Activated T-helper 2 cell treated with anti-CD3 and anti-CD28 coated beads, Interferon-gamma antibody, Interleukin-2, Interleukin-4, amounts not matched to agents 10 μg/mL and 5 μg/mL and 100 μg/mL, durations not matched to agents 14 hours and 24 hours and 36 hours (primary cell): ENCODE measurements at regions not wholly inside any gene's neighbourhood (a gene's known extent, or its start where the extent isn't known, plus 50 kb on each side); places are given as distances from the start of the nearest gene placed in this dataset.

Experiments
- DNase-seq: peaks from one replicate; pipeline ENCODE4 v3.0.0; 2021; ENCODE audit warnings: low spot score
- H3K27ac Mint-ChIP-seq: one replicate; pipeline ENCODE4 v1.8.0; 2021; ENCODE audit warnings: mixed read lengths
- H3K27me3 Mint-ChIP-seq: one replicate; pipeline ENCODE4 v1.8.0; 2021; ENCODE audit warnings: low read depth, mixed read lengths
- H3K36me3 Mint-ChIP-seq: one replicate; pipeline ENCODE4 v1.8.0; 2021; ENCODE audit warnings: low read depth, mixed read lengths
- H3K4me1 Mint-ChIP-seq: one replicate; pipeline ENCODE4 v1.8.0; 2021; ENCODE audit warnings: low read depth, mixed read lengths
- H3K4me3 Mint-ChIP-seq: one replicate; pipeline ENCODE4 v1.8.0; 2021; ENCODE audit warnings: low read depth, mild to moderate bottlenecking, moderate library complexity, mixed read lengths
- H3K9me3 Mint-ChIP-seq: one replicate; pipeline ENCODE4 v1.8.0; 2021; ENCODE audit warnings: mixed read lengths
- intact Hi-C: fragments of 100-400 bp; cut with micrococcal nuclease; formaldehyde crosslinking; loops from one replicate; pipeline ENCODE4 v1.15.1; 2023

GRCh38 chr6:99093456-99094190 lies 145.9 kb upstream of the FBXL4 start:
- intact Hi-C loops, result no loop called here
- peaks cover 9% of the 10 kb centered on the region for H3K4me1 Mint-ChIP-seq
- no peaks in the 10 kb centered on the region for H3K9me3 Mint-ChIP-seq
- DNase-seq, result no peak
- no peaks in the 10 kb centered on the region for H3K36me3 Mint-ChIP-seq
- peaks cover 42% of the 10 kb centered on the region for H3K27me3 Mint-ChIP-seq
- H3K27ac Mint-ChIP-seq, result no peak overlapping the region
- no peak overlapping the region for H3K4me3 Mint-ChIP-seq

- no peaks in the 10 kb centered on the region for H3K9me3 Mint-ChIP-seq
- intact Hi-C loops, result no loop called here
- H3K27me3 Mint-ChIP-seq, result peaks cover 45% of the 10 kb centered on the region
- H3K27ac Mint-ChIP-seq, result no peak overlapping the region
- H3K36me3 Mint-ChIP-seq, result no peaks in the 10 kb centered on the region
- H3K4me1 Mint-ChIP-seq, result peaks cover 9% of the 10 kb centered on the region
- no peak overlapping the region for H3K4me3 Mint-ChIP-seq
- DNase-seq, result no peak
These were observed 144.7 kb upstream of the FBXL4 start for GRCh38 chr6:99092461-99092860.

- Mint-ChIP-seq H3K36me3 (no peaks in the 10 kb centered on the region), H3K4me3 (no peak overlapping the region), H3K27ac (no peak overlapping the region), H3K9me3 (no peaks in the 10 kb centered on the region), H3K4me1 (peaks cover 9% of the 10 kb centered on the region), H3K27me3 (peaks cover 45% of the 10 kb centered on the region)
- intact Hi-C loops, result no loop called here
- no peak for DNase-seq
These were observed 144.2 kb upstream of the FBXL4 start for GRCh38 chr6:99091985-99092384.

GRCh38 chr6:99080191-99080590 lies 132.4 kb upstream of the FBXL4 start:
- H3K4me3 Mint-ChIP-seq, result no peak overlapping the region
- peaks cover 4% of the 10 kb centered on the region for H3K27me3 Mint-ChIP-seq
- H3K36me3 Mint-ChIP-seq, result no peaks in the 10 kb centered on the region
- H3K9me3 Mint-ChIP-seq, result no peaks in the 10 kb centered on the region
- intact Hi-C loops, result no loop called here
- H3K4me1 Mint-ChIP-seq, result no peaks in the 10 kb centered on the region
- no peak for DNase-seq
- H3K27ac Mint-ChIP-seq, result no peak overlapping the region

GRCh38 chr6:99079058-99079457 lies 131.3 kb upstream of the FBXL4 start:
- H3K27me3 Mint-ChIP-seq, result peaks cover 8% of the 10 kb centered on the region
- intact Hi-C loops, result no loop called here
- H3K9me3 Mint-ChIP-seq, result no peaks in the 10 kb centered on the region
- H3K36me3 Mint-ChIP-seq, result no peaks in the 10 kb centered on the region
- no peak overlapping the region for H3K27ac Mint-ChIP-seq
- DNase-seq, result no peak
- no peak overlapping the region for H3K4me3 Mint-ChIP-seq
- H3K4me1 Mint-ChIP-seq, result no peaks in the 10 kb centered on the region

GRCh38 chr6:99073223-99073622 lies 125.5 kb upstream of the FBXL4 start:
- intact Hi-C loops, result no loop called here
- Mint-ChIP-seq H3K4me3 (no peak overlapping the region), H3K27me3 (peaks cover 7% of the 10 kb centered on the region), H3K27ac (no peak overlapping the region), H3K9me3 (no peaks in the 10 kb centered on the region), H3K4me1 (no peaks in the 10 kb centered on the region), H3K36me3 (no peaks in the 10 kb centered on the region)
- DNase-seq, result no peak

GRCh38 chr6:99066044-99066443 lies 118.3 kb upstream of the FBXL4 start:
- H3K27me3 Mint-ChIP-seq, result peaks cover 3% of the 10 kb centered on the region
- no peak overlapping the region for H3K4me3 Mint-ChIP-seq
- intact Hi-C loops, result no loop called here
- no peak overlapping the region for H3K27ac Mint-ChIP-seq
- DNase-seq, result no peak
- no peaks in the 10 kb centered on the region for H3K9me3 Mint-ChIP-seq
- H3K4me1 Mint-ChIP-seq, result no peaks in the 10 kb centered on the region
- no peaks in the 10 kb centered on the region for H3K36me3 Mint-ChIP-seq

- Mint-ChIP-seq H3K27me3 (peaks cover 3% of the 10 kb centered on the region), H3K4me1 (no peaks in the 10 kb centered on the region), H3K9me3 (no peaks in the 10 kb centered on the region), H3K36me3 (no peaks in the 10 kb centered on the region), H3K4me3 (no peak overlapping the region), H3K27ac (no peak overlapping the region)
- intact Hi-C loops, result no loop called here
- DNase-seq, result no peak
These were observed 117.1 kb upstream of the FBXL4 start for GRCh38 chr6:99064834-99065233.

GRCh38 chr6:99036672-99037071 lies 88.9 kb upstream of the FBXL4 start:
- DNase-seq, result no peak
- Mint-ChIP-seq H3K27ac (no peak overlapping the region), H3K4me3 (no peak overlapping the region), H3K9me3 (no peaks in the 10 kb centered on the region), H3K27me3 (no peaks in the 10 kb centered on the region), H3K36me3 (no peaks in the 10 kb centered on the region), H3K4me1 (no peaks in the 10 kb centered on the region)
- intact Hi-C loops, result no loop called here

GRCh38 chr6:99032396-99032795 lies 84.7 kb upstream of the FBXL4 start:
- intact Hi-C loops, result no loop called here
- no peaks in the 10 kb centered on the region for H3K9me3 Mint-ChIP-seq
- no peak overlapping the region for H3K27ac Mint-ChIP-seq
- no peak for DNase-seq
- H3K36me3 Mint-ChIP-seq, result no peaks in the 10 kb centered on the region
- H3K4me3 Mint-ChIP-seq, result no peak overlapping the region
- H3K27me3 Mint-ChIP-seq, result no peaks in the 10 kb centered on the region
- no peaks in the 10 kb centered on the region for H3K4me1 Mint-ChIP-seq

GRCh38 chr6:99031957-99032356 lies 84.2 kb upstream of the FBXL4 start:
- H3K36me3 Mint-ChIP-seq, result no peaks in the 10 kb centered on the region
- H3K4me1 Mint-ChIP-seq, result no peaks in the 10 kb centered on the region
- no peaks in the 10 kb centered on the region for H3K27me3 Mint-ChIP-seq
- DNase-seq, result no peak
- H3K27ac Mint-ChIP-seq, result no peak overlapping the region
- H3K4me3 Mint-ChIP-seq, result no peak overlapping the region
- H3K9me3 Mint-ChIP-seq, result peaks cover under 1% of the 10 kb centered on the region
- intact Hi-C loops, result no loop called here

GRCh38 chr6:99030915-99031314 lies 83.2 kb upstream of the FBXL4 start:
- intact Hi-C loops, result no loop called here
- no peaks in the 10 kb centered on the region for H3K4me1 Mint-ChIP-seq
- H3K4me3 Mint-ChIP-seq, result no peak overlapping the region
- no peak for DNase-seq
- peaks cover 11% of the 10 kb centered on the region for H3K9me3 Mint-ChIP-seq
- H3K27ac Mint-ChIP-seq, result no peak overlapping the region
- no peaks in the 10 kb centered on the region for H3K36me3 Mint-ChIP-seq
- H3K27me3 Mint-ChIP-seq, result no peaks in the 10 kb centered on the region

- no peaks in the 10 kb centered on the region for H3K27me3 Mint-ChIP-seq
- no peak overlapping the region for H3K4me3 Mint-ChIP-seq
- intact Hi-C loops, result no loop called here
- no peaks in the 10 kb centered on the region for H3K4me1 Mint-ChIP-seq
- peaks cover 16% of the 10 kb centered on the region for H3K9me3 Mint-ChIP-seq
- DNase-seq, result no peak
- H3K36me3 Mint-ChIP-seq, result no peaks in the 10 kb centered on the region
- H3K27ac Mint-ChIP-seq, result no peak overlapping the region
These were observed 78.4 kb upstream of the FBXL4 start for GRCh38 chr6:99026135-99026534.

- Mint-ChIP-seq H3K9me3 (peaks cover 16% of the 10 kb centered on the region), H3K4me1 (no peaks in the 10 kb centered on the region), H3K27ac (no peak overlapping the region), H3K27me3 (no peaks in the 10 kb centered on the region), H3K4me3 (no peak overlapping the region), H3K36me3 (no peaks in the 10 kb centered on the region)
- intact Hi-C loops, result no loop called here
- no peak for DNase-seq
These were observed 76.3 kb upstream of the FBXL4 start for GRCh38 chr6:99024089-99024488.
